DOHH2 (cell line): ENCODE measurements at regions not wholly inside any gene's neighbourhood (a gene's known extent, or its start where the extent isn't known, plus 50 kb on each side); places are given as distances from the start of the nearest gene placed in this dataset.

Experiments used
- CTCF ChIP-seq: fragments of 200-600 bp; sonication (generic); IDR thresholded peaks from one replicate; pipeline ENCODE4 v1.5.1; 2014; ENCODE audit warnings: antibody characterized with exemption, mild to moderate bottlenecking, low read depth, low read length; ENCODE audit not compliant: poor library complexity, severe bottlenecking
- EZH2phosphoT487 ChIP-seq: fragments of 200-600 bp; sonication (generic); IDR thresholded peaks from 2 replicates; pipeline ENCODE4 v1.6.1; 2017; ENCODE audit warnings: borderline replicate concordance, mild to moderate bottlenecking, antibody characterized with exemption, low read length, moderate library complexity, mixed read lengths

- TF ChIP-seq EZH2phosphoT487 (no peak), CTCF (no peak)
Observed at GRCh38 chr12:91551242-91551641, 368.6 kb upstream of the DCN start.
